Right renal pelvis (tissue), 4 donors: ENCODE measurements at regions not wholly inside any gene's neighbourhood (a gene's known extent, or its start where the extent isn't known, plus 50 kb on each side); places are given as distances from the start of the nearest gene placed in this dataset.

ENCODE experiments used
- DNase-seq, 4 donors: peaks; one replicate each; pipeline ENCODE4 v3.0.0-alpha.2; 2013; ENCODE audit warnings: low read depth in 4 of 4, low spot score in 3 of 4, missing footprints in 1 of 4

DNA sequence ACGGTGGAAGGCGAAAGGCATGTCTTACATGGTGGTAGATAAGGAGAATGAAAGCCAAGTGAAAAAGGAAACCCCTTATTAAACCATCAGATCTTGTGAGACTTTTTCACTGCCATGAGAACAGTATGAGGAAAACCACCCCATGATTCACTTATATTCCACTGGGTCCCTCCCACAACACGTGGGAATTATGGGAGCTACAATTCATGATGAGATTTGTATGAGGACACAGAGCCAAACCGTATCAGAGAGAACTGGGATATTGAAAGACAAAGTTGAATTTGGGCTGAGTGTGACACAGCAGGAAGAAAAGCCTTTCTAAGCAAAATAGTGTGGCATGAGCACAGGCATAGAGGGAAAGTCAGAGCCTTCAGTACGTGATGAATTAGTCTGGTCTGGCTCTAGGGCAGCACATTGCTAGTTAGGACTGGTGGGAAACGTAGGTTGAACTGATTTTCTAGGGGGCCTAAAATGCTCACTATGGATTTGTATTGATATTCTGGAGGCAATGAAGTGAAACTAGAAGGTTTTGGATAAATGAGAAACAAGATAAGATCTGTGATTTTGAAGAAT is 84.8 kb upstream of the RND3 start:
- no peak for DNase-seq

DNA sequence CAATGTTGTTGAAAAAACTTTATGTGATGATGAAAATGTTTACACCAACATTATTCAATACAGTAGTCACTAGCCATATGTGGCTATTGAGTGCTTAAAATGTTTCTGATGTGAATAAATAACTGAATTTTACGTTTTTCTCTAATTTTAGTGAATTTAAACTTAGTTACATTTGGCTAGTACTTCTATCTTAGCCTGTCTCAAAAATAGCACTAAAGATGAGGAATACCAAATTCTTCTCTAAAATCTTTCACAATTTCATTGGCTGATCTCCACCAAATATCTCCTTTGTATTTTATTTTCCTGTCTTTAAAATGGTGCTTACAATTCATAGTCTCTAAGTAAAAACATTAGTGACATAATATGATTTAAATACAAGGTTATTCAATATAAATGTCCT is 83.7 kb upstream of the RND3 start:
- no peak for DNase-seq

DNA sequence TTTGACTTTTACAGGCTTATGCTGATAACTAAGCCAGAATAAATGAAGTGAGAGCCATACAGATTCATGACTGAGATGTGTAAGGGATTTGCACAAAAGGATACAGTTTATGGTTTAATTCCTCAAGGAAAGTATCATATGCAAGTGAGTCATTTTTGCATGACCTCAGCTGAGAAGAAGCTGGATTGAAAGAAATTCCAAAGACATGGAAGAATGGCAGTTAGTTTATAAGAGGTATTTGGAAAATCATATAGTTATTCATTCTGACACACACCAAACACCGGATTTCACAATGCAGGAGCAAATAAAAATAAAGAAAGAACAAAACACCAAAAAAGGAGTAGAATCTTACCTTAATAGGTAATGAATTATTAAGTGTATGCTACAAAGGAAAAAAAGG is 83.2 kb upstream of the RND3 start:
- DNase-seq: no peak

DNA sequence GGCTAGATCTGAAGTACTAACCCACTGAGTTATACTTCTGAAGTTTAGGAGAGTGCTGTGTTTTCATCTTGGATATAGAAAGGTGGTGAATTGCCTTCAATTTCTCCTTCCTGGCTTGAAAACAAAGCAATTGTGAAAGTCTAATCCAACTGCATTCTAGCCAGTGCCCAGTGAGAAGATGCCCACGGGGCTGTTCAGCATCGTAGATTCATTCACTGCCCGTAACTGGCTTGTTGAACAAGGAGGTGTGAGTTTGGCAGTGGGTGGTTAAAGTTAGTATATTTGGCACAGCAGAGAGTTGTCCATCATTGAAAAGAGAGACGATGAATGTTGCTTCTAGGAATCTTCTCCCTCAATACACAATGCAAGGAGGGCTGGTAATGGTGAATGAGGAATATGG is 82.3 kb upstream of the RND3 start:
- DNase-seq: no peak

DNA sequence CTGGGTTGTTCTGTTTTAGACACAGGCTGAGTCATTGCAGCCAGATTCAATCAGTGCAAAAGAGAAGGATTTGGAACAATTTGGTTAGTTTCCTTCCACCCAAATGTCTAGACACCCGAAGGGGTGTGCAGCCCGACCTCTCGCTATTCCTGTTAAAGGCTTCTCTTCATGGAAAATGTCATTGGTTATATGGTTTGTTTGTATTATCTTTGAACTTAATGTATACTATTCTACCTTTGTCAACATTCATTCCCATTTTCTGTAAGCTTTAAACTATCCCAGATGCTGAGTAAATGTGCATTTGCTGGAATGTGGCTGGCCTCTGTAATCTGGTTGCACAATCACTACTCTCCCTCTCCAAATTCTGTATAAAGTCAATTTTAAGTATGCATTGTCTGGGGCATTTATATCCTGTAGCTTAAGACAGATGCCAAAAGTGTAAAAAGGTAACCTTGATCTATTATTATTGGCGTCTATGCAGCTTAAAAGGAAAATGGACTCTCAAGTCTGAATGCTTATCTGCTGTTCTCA is 80.4 kb upstream of the RND3 start:
- DNase-seq: no peak

DNA sequence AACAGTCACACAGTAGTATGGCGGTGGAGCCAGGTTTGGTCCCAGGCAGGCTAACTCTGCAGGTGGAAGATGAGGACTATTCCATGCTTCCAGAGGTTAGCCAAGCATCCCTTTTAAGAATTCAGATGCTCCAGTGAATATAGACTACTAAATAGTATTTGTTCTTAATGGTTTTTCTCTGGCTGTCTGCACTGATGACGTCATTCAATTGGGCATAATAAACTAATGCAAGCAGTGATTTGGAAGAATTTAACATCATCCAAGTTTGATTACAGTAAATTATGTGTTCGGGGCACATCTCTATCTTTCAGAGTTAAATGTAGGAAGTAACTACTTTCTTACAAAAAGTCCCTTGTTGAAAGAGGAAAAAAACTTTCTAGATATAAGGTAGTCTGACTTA is 78.8 kb upstream of the RND3 start:
- DNase-seq: no peak

DNA sequence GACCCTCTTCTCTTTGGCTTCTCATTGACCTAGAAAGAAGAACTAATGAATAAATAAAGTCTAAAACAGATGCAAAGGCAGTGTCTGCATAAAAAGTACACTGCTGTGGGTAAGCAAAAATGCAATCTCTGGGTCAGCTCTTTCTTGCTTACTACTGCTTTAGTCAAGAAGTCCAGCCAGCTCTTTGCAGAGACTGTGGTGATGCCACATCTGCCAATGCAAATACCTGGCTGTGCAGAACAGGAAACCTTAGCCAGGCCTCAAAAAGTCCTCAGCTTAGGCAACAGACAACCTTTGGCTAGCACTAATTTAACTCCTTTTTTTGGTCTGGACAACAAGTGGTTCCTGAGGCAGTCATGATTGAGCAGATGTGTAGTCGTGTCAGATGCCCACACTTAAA is 73.6 kb upstream of the RND3 start:
- DNase-seq: no peak

DNA sequence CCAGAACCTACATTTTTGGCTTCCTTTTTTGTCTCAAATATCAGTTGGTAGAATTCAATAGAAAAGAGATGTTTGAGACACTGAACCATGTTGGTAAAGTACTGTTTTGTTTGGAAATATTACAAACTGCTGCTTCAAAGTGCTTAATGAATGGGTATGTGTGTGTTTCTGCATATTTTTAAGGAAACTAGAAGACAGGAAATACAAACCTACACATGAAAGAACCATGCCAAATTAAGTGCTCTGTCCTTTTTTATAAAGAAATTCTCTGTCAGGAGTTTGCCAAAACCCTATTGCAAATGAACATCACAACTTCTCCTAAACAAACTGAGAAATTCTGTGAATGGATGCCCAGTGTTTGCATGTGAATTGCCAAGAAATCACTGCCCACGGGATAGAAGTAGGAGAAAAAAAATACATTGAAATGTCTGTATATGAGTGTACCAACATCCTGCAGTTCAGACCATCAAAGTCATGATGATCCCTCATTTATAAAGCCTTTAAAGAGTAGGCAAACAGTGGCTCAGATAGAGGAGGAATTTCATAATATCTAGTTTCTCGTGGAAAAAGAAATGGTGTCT is 69.6 kb upstream of the RND3 start:
- DNase-seq: no peak

DNA sequence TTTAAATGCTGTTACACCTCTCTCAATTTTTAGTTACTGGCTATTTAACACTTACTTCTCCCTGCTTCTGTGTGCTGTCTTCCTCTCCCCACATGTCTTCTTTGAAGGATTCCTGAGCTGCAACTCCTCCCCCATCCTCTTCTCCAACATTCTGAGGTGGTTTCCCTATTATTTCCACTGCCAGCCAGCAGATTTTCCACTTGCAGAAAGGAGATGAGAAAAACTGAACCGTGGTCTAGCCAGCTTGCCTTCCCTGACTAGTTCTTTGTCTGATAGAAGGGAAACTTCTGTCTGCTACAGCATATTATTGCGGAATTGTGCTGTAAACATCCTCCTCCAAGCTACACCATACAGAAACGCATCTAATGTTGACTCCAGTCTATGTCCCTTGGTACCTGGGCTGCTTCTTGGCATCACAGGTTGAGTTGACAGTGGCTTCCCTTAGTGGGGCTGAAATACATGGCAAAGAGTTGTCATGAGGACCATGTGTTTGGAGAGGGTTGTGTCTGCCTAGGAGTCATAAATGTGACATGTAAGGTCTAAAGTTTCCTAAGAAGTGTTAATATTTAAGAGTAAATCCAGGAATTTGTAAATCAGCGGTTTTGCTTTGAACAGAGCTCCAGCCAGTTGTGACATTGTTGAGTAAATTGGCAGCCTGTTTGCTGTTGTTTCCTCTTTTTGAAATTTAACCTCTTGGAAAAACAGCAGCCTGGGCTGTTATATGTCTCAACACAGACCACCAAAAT is 68.3 kb upstream of the RND3 start:
- DNase-seq: no peak

DNA sequence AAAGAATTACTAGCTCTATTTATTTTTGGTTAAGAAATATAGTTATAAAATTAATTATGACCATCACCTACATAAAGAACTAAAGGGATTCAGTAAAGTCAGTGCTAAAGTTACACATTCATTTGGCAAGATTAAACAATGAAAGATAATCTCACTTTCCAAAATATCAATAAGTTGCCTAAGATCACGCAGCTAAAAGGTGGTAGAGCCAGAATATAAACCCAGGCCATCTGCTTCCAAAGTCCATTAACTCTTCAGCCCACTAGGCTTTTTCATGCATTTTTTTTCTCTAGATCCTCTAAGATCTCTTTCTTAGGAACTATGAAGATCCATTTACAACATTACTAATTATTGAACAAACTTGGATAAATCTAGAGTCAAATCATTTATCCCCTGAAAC is 66.6 kb upstream of the RND3 start:
- DNase-seq: no peak

DNA sequence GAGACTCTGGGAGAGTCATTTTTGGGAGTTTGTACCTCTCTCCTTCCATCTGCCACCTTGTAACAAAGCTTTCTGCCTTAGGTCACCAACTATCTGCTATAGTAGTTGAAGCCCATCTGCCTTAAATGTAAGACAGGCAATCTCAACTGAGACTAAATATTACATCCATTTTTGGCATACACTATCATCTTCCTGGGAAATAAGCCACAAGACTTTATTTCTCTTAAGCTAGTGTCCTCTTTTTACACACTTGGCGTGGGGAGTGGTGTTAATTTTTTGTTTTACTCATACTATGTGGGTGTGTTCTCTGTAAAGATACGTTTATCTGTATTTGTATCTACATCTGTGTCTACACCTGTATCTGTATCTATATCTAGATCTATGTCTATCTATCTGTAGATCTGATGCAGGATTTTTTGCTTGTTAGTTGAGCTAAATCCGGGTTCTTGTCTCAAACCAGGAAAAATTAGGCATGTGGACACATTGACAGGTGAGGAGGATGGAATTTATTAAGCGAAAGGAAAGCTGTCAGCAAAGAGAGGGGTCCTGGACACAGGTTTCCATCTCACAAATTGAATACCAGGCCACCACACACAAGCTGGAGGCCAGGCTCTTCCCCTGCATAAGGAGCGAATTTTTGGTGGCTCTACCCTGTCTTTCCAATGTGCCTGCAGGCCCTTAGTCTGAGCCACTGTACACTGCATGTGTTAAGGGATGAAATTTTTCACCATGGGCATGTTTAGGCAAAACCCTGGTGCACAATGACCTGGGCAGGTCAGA is 64.8 kb upstream of the RND3 start:
- no peak for DNase-seq

DNA sequence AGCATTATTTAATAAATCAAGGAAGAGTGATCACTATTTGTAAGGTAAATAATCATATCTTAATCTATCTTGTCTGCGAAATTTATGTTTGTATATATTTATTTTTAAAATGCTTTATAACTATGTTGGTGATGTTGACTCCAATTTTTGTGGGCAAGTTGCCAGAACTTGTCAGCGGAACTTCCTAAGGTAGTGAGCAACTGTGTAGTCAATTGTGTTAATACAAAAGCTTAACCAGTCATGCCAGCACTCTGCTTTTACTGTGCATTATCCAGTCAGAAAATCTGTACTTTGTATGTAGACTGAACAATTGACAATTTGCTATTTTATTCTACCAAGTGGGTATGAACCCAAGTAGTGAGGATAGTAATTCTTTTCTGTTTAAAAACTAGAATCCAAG is 61.9 kb upstream of the RND3 start:
- no peak for DNase-seq

DNA sequence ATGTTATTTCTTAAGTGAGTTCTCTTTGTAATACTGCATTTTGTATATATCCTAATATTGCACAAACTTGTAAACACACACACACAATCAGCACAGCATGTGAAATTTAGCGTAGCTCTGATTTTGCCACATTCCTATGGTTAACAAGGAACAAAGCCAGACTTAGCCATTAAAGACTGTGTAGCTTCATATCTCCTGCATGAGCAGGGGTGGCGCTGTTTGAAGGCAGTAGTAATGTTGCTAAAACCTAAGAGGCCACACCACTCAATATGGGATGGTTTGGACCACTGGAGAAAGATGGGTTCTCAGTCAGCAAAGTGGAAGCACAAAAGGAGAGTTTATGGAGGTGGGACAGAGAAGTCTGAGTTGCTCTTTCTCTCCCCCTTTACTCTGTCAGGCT is 61.1 kb upstream of the RND3 start:
- DNase-seq: no peak

DNA sequence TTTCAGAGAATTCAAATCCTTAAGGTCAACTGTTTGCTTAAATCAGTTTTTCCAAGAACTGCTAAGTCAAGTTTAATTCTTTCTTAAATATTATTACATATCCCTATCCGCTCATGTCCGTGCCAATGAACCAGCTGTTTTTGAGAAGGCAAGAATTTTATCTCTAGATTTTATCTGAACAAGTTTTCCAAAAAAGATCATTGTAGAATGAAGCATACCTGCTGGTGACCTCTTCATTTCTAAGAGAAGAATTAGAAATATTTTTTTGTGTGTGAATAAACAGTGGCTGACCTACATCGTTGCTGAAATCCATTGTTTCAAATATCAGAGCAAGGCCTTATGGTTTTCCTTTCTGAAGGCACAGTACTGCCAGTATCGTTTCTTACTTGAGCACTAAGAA is 58.4 kb upstream of the RND3 start:
- DNase-seq: no peak

DNA sequence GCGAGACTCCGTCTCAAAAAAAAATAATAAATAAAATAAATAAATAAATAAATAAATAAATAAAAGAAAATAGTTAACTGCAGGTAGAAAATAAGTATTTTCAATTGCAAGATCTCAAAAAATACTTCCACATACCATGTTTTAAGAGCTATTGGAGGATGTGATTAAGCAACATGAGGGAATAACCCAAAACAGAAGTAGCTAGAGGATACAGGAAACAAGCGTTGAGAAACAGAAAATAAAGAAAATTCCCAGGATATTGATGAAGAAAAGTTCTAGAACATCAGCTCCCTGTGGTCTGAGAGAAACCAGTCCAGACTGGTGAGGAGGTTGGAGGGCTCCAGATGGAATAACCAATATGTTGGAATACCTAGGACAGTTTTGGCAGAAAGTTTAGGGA is 57.3 kb upstream of the RND3 start:
- no peak for DNase-seq

DNA sequence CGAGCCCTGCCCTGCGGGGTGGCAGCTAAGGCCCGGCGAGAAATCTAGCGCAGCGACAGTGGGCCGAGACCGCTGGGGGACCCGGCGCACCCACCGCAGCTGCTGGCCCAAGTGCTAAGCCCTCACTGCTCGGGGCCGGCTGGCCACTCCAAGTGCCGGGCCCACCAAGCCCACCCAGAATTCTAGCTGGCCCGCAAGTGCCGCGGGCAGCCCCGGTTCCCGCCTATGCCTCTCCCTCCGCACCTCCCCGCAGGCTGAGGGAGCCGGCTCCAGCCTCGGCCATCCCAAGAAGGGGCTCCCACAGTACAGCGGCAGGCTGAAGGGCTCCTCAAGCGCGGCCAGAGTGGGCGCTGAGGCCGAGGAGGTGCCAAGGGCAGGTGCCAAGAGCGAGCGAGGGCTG is 55.2 kb upstream of the RND3 start:
- no peak for DNase-seq

DNA sequence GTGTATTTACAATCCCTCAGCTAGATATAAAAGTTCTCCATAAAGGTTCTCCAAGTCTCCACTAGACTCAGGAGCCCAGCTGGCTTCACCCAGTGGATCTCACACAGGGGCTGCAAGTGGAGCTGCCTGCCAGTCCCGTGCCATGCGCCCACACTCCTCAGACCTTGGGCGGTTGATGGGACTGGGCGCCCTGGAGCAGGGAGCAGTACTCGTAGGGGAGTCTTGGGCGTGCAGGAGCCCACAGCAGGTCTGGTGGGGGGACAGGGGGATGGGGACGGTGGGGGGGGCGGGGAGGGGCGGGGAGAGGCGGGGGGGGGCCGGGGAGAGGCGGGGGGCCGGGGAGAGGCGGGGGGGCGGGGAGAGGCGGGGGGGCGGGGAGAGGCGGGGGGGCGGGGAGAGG is 54.7 kb upstream of the RND3 start:
- no peak for DNase-seq

DNA sequence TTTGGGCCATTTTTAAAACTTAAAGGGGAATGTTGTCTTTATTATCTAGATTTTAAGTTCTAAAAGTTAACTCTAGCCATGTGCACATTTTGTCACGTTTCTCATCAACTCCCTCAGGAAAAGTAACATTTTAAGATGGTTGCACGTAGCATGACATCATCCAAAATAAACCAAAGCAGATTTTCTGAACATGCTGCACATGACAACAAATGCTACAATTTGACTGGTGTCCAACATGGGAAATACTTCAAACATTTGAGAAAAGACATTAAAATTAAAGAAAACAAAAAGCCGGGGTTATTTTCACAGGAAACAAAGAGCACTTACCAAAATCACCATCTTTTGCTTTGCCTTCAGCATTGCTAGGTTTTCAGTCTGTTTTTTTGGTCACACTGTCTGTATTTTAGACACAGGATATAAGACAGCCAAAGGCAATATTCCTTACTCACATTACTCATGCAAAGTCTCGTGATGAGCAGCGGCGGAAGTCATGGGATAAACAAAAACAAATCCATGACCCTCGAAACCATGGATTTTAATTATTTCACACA is 51.3 kb upstream of the RND3 start:
- no peak for DNase-seq
